GM23338 (cell line): ENCODE measurements at regions not wholly inside any gene's neighbourhood (a gene's known extent, or its start where the extent isn't known, plus 50 kb on each side); places are given as distances from the start of the nearest gene placed in this dataset.

Source experiments
- ATAC-seq: fragments of 200-7000 bp; cut with Tn5 transposase; 3 replicates; pipeline ENCODE4 v1.9.1; 2020
- DNase-seq: peaks from one replicate; pipeline ENCODE4 v3.0.0-alpha.2; 2015; ENCODE audit warnings: low spot score
- H2AFZ ChIP-seq: fragments of 200-600 bp; sonication (generic); 2 replicates; pipeline ENCODE4 v1.8.0; 2016; ENCODE audit warnings: antibody characterized with exemption, mild to moderate bottlenecking, moderate library complexity
- H3F3A ChIP-seq: fragments of 200-600 bp; sonication (generic); replicated peaks from 2 replicates; pipeline ENCODE4 v1.8.0; 2017; ENCODE audit warnings: antibody characterized with exemption, mixed run types, low read depth
- H3K27ac ChIP-seq: fragments of 200-600 bp; sonication (generic); 2 replicates; pipeline ENCODE4 v1.6.1; 2016; ENCODE audit warnings: low read depth
- H3K27me3 ChIP-seq: fragments of 200-600 bp; sonication (generic); 2 replicates; pipeline ENCODE4 v1.8.0; 2016; ENCODE audit warnings: mild to moderate bottlenecking, mixed run types, moderate library complexity; ENCODE audit not compliant: insufficient read depth
- H3K36me3 ChIP-seq: fragments of 200-600 bp; sonication (generic); 2 replicates; pipeline ENCODE4 v1.8.0; 2016; ENCODE audit warnings: mild to moderate bottlenecking; ENCODE audit not compliant: insufficient read depth
- H3K4me1 ChIP-seq: fragments of 200-600 bp; sonication (generic); 2 replicates; pipeline ENCODE4 v1.8.0; 2016; ENCODE audit warnings: mild to moderate bottlenecking, moderate library complexity; ENCODE audit not compliant: insufficient read depth
- H3K4me2 ChIP-seq: fragments of 200-600 bp; sonication (generic); 2 replicates; pipeline ENCODE4 v1.7.1; 2017; ENCODE audit warnings: mixed run types
- H3K4me3 ChIP-seq: fragments of 200-600 bp; sonication (generic); 2 replicates; pipeline ENCODE4 v1.6.1; 2016; ENCODE audit warnings: mixed run types
- H3K79me2 ChIP-seq: fragments of 200-600 bp; sonication (generic); replicated peaks from 2 replicates; pipeline ENCODE4 v1.8.0; 2017; ENCODE audit warnings: mild to moderate bottlenecking; ENCODE audit not compliant: insufficient read depth
- H3K9me2 ChIP-seq: fragments of 200-600 bp; sonication (generic); 2 replicates; pipeline ENCODE4 v1.8.0; 2017; ENCODE audit not compliant: insufficient read depth
- H4K20me1 ChIP-seq: fragments of 200-600 bp; sonication (generic); replicated peaks from 2 replicates; pipeline ENCODE4 v1.8.0; 2017; ENCODE audit warnings: mild to moderate bottlenecking; ENCODE audit not compliant: insufficient read depth
- H3K27ac Mint-ChIP-seq: 2 replicates; pipeline ENCODE4 v1.8.0; 2020; ENCODE audit warnings: inconsistent platforms, mild to moderate bottlenecking, moderate library complexity, mixed read lengths
- H3K27me3 Mint-ChIP-seq: 3 replicates; pipeline ENCODE4 v1.8.0; 2022; ENCODE audit warnings: low read depth, mild to moderate bottlenecking, moderate library complexity, mixed read lengths, inconsistent platforms; ENCODE audit not compliant: insufficient read depth, poor library complexity
- H3K36me3 Mint-ChIP-seq: 3 replicates; pipeline ENCODE4 v1.8.0; 2021; ENCODE audit warnings: low read depth, mild to moderate bottlenecking, inconsistent platforms, moderate library complexity, mixed read lengths
- H3K4me1 Mint-ChIP-seq: 3 replicates; pipeline ENCODE4 v1.8.0; 2020; ENCODE audit warnings: mild to moderate bottlenecking, inconsistent platforms, mixed read lengths
- H3K4me3 Mint-ChIP-seq: 3 replicates; pipeline ENCODE4 v1.8.0; 2021; ENCODE audit warnings: moderate library complexity, mild to moderate bottlenecking, inconsistent platforms, mixed read lengths
- H3K9me3 Mint-ChIP-seq: 3 replicates; pipeline ENCODE4 v1.8.0; 2020; ENCODE audit warnings: moderate library complexity, mild to moderate bottlenecking, inconsistent platforms, mixed read lengths
- CREB1 ChIP-seq: fragments of 250-450 bp; sonication (Bioruptor Pico); IDR thresholded peaks from 2 replicates; pipeline ENCODE4 v1.5.0; 2020; ENCODE audit warnings: low read depth, mild to moderate bottlenecking, moderate library complexity
- EZH2 ChIP-seq: fragments of 200-600 bp; sonication (generic); IDR thresholded peaks from one replicate; pipeline ENCODE4 v1.8.0; 2017; ENCODE audit warnings: antibody characterized with exemption, mild to moderate bottlenecking, low read depth; ENCODE audit not compliant: unreplicated experiment
- EZH2phosphoT487 ChIP-seq: fragments of 200-600 bp; sonication (generic); IDR thresholded peaks from one replicate; pipeline ENCODE4 v1.8.1; 2018; ENCODE audit warnings: antibody characterized with exemption; ENCODE audit not compliant: unreplicated experiment
- JUNB ChIP-seq: IDR thresholded peaks from one replicate; pipeline ENCODE4 v1.6.1; 2016; ENCODE audit warnings: antibody characterized with exemption; ENCODE audit not compliant: unreplicated experiment
- NANOG ChIP-seq: IDR thresholded peaks from 2 replicates; pipeline ENCODE4 v1.6.1; 2016; ENCODE audit warnings: antibody characterized with exemption, borderline replicate concordance
- POLR2AphosphoS5 ChIP-seq: IDR thresholded peaks from 2 replicates; pipeline ENCODE4 v1.6.1; 2016; ENCODE audit warnings: antibody characterized with exemption, low read depth
- STAT1 ChIP-seq: IDR thresholded peaks from one replicate; pipeline ENCODE4 v1.6.1; 2016; ENCODE audit warnings: antibody characterized with exemption; ENCODE audit not compliant: unreplicated experiment
- ZNF114 ChIP-seq: fragments of 250-450 bp; sonication (Bioruptor Pico); IDR thresholded peaks from 2 replicates; pipeline ENCODE4 v1.5.0; 2020; ENCODE audit warnings: mild to moderate bottlenecking, moderate library complexity
- ZNF331 ChIP-seq: fragments of 250-450 bp; sonication (Bioruptor Pico); IDR thresholded peaks from 2 replicates; pipeline ENCODE4 v1.5.0; 2020; ENCODE audit warnings: low read depth, mild to moderate bottlenecking, moderate library complexity
- TF ChIP-seq, protein P1 (sequence below): IDR thresholded peaks from one replicate; pipeline ENCODE4 v1.6.1; 2018; ENCODE audit warnings: antibody characterized with exemption; ENCODE audit not compliant: unreplicated experiment
- TF ChIP-seq, protein P2 (sequence below): fragments of 250-450 bp; sonication (Bioruptor Pico); IDR thresholded peaks from 2 replicates; pipeline ENCODE4 v1.5.0; 2020; ENCODE audit warnings: mild to moderate bottlenecking, moderate library complexity
- TF ChIP-seq, protein P3 (sequence below): IDR thresholded peaks from 2 replicates; pipeline ENCODE4 v1.6.1; 2016; ENCODE audit warnings: antibody characterized with exemption
- TF ChIP-seq, protein P4 (sequence below), 2 experiments: fragments of 200-600 bp in 1 of 2; sonication (generic) in 1 of 2; conservative IDR thresholded peaks; 2 replicates each; pipeline versions ENCODE4 v1.5.1 to v1.6.1; 2016 to 2017; ENCODE audit warnings: antibody characterized with exemption in 2 of 2, low read depth in 2 of 2, mild to moderate bottlenecking in 2 of 2, moderate library complexity in 1 of 2

DNA sequence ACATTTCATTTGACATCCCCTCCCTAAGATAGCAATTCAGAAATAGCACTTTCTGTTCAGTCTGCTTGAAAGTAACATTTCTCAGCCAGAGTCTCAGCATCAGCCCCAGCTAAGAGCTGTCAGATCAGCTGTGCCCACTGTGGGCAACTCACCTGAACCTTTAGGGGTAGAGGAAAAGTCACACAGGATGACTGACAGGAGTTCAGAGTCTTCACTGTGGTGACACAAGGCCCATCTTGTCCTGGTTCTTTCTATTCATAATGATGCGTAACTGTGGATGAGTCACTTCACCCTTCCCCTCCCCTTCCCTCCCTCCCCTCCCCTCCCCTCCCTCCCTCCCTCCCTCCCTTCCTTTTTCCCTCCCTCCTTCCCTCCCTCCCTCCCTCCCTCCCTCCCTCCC lies 96.1 kb upstream of the RASGRP1 start:
- H3K4me3 Mint-ChIP-seq: no peak overlapping the region
- H3K27ac Mint-ChIP-seq: no peak overlapping the region
- Histone ChIP-seq H3K4me1 (no peaks in the 10 kb centered on the region), H4K20me1 (no peaks in the 10 kb centered on the region), H3K27me3 (no peaks in the 10 kb centered on the region), H3K36me3 (no peaks in the 10 kb centered on the region), H2AFZ (no peak overlapping the region), H3F3A (no peaks in the 10 kb centered on the region), H3K27ac (no peak overlapping the region), H3K4me2 (no peak overlapping the region), H3K79me2 (no peaks in the 10 kb centered on the region), H3K4me3 (no peak overlapping the region), H3K9me2 (no peaks in the 10 kb centered on the region)
- DNase-seq (no peak), ATAC-seq (no peak)
- no peaks in the 10 kb centered on the region for H3K4me1 Mint-ChIP-seq
- H3K9me3 Mint-ChIP-seq: no peaks in the 10 kb centered on the region
- H3K27me3 Mint-ChIP-seq: no peaks in the 10 kb centered on the region
- H3K36me3 Mint-ChIP-seq: no peaks in the 10 kb centered on the region
- TF ChIP-seq, protein P1, sequence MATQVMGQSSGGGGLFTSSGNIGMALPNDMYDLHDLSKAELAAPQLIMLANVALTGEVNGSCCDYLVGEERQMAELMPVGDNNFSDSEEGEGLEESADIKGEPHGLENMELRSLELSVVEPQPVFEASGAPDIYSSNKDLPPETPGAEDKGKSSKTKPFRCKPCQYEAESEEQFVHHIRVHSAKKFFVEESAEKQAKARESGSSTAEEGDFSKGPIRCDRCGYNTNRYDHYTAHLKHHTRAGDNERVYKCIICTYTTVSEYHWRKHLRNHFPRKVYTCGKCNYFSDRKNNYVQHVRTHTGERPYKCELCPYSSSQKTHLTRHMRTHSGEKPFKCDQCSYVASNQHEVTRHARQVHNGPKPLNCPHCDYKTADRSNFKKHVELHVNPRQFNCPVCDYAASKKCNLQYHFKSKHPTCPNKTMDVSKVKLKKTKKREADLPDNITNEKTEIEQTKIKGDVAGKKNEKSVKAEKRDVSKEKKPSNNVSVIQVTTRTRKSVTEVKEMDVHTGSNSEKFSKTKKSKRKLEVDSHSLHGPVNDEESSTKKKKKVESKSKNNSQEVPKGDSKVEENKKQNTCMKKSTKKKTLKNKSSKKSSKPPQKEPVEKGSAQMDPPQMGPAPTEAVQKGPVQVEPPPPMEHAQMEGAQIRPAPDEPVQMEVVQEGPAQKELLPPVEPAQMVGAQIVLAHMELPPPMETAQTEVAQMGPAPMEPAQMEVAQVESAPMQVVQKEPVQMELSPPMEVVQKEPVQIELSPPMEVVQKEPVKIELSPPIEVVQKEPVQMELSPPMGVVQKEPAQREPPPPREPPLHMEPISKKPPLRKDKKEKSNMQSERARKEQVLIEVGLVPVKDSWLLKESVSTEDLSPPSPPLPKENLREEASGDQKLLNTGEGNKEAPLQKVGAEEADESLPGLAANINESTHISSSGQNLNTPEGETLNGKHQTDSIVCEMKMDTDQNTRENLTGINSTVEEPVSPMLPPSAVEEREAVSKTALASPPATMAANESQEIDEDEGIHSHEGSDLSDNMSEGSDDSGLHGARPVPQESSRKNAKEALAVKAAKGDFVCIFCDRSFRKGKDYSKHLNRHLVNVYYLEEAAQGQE: no peak
- TF ChIP-seq ZNF331 (CRISPR knock-in tag): no peak
- TF ChIP-seq POLR2AphosphoS5: no peak
- no peak for TF ChIP-seq EZH2
- no peak for TF ChIP-seq EZH2phosphoT487
- no peak for TF ChIP-seq CREB1 (CRISPR knock-in tag)
- no peak for TF ChIP-seq NANOG
- TF ChIP-seq, protein P2, sequence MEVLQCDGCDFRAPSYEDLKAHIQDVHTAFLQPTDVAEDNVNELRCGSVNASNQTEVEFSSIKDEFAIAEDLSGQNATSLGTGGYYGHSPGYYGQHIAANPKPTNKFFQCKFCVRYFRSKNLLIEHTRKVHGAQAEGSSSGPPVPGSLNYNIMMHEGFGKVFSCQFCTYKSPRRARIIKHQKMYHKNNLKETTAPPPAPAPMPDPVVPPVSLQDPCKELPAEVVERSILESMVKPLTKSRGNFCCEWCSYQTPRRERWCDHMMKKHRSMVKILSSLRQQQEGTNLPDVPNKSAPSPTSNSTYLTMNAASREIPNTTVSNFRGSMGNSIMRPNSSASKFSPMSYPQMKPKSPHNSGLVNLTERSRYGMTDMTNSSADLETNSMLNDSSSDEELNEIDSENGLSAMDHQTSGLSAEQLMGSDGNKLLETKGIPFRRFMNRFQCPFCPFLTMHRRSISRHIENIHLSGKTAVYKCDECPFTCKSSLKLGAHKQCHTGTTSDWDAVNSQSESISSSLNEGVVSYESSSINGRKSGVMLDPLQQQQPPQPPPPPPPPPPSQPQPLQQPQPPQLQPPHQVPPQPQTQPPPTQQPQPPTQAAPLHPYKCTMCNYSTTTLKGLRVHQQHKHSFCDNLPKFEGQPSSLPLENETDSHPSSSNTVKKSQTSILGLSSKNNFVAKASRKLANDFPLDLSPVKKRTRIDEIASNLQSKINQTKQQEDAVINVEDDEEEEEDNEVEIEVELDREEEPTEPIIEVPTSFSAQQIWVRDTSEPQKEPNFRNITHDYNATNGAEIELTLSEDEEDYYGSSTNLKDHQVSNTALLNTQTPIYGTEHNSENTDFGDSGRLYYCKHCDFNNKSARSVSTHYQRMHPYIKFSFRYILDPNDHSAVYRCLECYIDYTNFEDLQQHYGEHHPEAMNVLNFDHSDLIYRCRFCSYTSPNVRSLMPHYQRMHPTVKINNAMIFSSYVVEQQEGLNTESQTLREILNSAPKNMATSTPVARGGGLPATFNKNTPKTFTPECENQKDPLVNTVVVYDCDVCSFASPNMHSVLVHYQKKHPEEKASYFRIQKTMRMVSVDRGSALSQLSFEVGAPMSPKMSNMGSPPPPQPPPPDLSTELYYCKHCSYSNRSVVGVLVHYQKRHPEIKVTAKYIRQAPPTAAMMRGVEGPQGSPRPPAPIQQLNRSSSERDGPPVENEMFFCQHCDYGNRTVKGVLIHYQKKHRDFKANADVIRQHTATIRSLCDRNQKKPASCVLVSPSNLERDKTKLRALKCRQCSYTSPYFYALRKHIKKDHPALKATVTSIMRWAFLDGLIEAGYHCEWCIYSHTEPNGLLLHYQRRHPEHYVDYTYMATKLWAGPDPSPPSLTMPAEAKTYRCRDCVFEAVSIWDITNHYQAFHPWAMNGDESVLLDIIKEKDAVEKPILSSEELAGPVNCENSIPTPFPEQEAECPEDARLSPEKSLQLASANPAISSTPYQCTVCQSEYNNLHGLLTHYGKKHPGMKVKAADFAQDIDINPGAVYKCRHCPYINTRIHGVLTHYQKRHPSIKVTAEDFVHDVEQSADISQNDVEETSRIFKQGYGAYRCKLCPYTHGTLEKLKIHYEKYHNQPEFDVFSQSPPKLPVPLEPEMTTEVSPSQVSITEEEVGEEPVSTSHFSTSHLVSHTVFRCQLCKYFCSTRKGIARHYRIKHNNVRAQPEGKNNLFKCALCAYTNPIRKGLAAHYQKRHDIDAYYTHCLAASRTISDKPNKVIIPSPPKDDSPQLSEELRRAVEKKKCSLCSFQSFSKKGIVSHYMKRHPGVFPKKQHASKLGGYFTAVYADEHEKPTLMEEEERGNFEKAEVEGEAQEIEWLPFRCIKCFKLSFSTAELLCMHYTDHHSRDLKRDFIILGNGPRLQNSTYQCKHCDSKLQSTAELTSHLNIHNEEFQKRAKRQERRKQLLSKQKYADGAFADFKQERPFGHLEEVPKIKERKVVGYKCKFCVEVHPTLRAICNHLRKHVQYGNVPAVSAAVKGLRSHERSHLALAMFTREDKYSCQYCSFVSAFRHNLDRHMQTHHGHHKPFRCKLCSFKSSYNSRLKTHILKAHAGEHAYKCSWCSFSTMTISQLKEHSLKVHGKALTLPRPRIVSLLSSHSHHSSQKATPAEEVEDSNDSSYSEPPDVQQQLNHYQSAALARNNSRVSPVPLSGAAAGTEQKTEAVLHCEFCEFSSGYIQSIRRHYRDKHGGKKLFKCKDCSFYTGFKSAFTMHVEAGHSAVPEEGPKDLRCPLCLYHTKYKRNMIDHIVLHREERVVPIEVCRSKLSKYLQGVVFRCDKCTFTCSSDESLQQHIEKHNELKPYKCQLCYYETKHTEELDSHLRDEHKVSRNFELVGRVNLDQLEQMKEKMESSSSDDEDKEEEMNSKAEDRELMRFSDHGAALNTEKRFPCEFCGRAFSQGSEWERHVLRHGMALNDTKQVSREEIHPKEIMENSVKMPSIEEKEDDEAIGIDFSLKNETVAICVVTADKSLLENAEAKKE: no peak
- TF ChIP-seq JUNB: no peak
- TF ChIP-seq ZNF114 (CRISPR knock-in tag): no peak
- no peak for TF ChIP-seq STAT1
- TF ChIP-seq, protein P3, sequence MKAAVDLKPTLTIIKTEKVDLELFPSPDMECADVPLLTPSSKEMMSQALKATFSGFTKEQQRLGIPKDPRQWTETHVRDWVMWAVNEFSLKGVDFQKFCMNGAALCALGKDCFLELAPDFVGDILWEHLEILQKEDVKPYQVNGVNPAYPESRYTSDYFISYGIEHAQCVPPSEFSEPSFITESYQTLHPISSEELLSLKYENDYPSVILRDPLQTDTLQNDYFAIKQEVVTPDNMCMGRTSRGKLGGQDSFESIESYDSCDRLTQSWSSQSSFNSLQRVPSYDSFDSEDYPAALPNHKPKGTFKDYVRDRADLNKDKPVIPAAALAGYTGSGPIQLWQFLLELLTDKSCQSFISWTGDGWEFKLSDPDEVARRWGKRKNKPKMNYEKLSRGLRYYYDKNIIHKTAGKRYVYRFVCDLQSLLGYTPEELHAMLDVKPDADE: no peak
- TF ChIP-seq, protein P4, sequence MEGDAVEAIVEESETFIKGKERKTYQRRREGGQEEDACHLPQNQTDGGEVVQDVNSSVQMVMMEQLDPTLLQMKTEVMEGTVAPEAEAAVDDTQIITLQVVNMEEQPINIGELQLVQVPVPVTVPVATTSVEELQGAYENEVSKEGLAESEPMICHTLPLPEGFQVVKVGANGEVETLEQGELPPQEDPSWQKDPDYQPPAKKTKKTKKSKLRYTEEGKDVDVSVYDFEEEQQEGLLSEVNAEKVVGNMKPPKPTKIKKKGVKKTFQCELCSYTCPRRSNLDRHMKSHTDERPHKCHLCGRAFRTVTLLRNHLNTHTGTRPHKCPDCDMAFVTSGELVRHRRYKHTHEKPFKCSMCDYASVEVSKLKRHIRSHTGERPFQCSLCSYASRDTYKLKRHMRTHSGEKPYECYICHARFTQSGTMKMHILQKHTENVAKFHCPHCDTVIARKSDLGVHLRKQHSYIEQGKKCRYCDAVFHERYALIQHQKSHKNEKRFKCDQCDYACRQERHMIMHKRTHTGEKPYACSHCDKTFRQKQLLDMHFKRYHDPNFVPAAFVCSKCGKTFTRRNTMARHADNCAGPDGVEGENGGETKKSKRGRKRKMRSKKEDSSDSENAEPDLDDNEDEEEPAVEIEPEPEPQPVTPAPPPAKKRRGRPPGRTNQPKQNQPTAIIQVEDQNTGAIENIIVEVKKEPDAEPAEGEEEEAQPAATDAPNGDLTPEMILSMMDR (conservative IDR thresholded peaks at IDR 0.05; ENCODE audit: low read depth in 2 of 2): no peak
